Stimulated activated CD4-positive, alpha-beta T cell treated with anti-CD3 and anti-CD28 coated beads, Interleukin-4, amount 100 ng/mL, for 24 hours (primary cell): ENCODE measurements at regions not wholly inside any gene's neighbourhood (a gene's known extent, or its start where the extent isn't known, plus 50 kb on each side); places are given as distances from the start of the nearest gene placed in this dataset.
"Not testable (repeated sequence)": the region's sequence is repeated elsewhere in the genome, so short reads cannot be mapped to it uniquely, and the experiment has no call there.

ENCODE experiments used
- DNase-seq: peaks from one replicate; pipeline ENCODE4 v3.0.0-alpha.2; 2020

DNA sequence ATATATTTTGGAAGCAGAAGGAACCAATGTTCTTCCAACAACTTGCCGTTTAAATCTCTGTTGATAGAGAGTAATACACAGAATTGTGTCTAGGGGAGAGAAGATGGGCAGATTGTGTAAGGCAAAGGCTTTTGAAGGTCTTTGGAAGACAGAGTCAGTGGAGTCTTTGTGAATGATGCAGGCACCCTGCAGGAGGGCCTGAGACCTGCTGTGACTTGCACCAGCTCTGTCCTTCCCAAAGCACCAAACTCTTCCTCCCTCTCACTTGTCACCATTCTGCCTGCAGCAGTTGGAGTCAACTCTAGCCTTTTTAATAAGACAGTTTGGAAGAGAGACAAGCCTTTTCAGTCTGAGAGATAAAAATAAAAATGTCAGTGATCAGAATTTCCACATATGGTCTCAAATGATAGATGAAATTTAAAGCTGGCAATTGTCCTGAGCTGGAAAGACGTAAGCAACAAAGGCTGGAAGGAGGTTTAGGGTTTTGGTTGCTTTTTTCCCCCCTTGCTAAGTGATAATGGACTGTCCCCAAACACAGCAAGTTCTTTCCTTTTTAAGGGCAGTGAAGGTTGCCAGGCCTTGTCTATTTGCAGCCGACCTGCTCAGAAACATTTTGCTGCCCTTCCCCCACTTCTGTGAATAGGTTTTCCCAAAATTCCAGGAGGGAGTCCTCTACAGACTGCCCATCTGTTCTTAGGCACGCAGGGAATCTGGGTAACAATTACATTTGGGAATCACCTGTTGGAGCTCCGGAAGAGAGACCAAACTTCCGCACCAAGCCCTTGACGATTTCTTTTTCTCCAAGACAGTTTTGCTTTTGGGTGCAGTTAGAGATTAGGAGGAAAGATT is 103.0 kb upstream of the NTF3 start:
- DNase-seq, result no peak

DNA sequence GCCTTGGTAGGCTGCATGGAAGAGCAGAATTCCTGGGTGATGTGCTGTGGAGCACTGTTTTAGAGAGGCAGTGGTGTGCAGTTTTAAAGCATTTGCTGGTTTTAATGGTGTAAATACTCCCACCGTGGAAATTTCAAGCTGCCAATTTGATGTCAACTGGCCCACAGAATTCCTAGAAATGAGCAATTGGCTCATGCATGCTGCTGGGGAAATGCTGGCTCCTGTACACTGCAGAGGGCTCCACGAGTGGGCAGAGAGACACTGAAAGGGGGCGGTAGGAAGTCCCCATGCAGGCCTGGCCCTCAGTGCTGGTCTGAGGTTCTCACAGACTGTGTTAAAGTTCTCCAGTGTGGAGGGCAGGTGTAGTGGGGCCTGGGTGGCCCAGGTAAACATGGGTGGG is 99.4 kb upstream of the NTF3 start:
- DNase-seq, result no peak

DNA sequence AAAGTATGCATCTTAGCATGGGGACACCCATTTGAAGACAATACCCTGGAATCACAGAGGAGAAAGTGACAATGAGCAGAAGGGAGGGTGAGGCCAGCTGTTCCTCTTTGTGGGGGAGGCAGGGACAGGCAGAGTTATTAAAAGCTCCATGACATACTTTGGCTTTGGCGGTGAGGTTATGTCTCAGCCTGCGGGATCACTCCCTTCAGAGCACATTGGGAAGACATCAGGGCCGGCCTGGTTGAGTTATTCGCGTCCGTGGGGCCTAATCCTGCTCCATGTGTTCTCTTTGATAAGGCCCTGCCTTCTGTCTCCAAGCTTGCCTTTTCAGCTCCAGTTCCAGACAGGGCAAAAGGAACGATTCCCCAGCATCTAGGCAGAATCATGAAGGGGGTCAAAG is 98.8 kb upstream of the NTF3 start:
- DNase-seq, result no peak

DNA sequence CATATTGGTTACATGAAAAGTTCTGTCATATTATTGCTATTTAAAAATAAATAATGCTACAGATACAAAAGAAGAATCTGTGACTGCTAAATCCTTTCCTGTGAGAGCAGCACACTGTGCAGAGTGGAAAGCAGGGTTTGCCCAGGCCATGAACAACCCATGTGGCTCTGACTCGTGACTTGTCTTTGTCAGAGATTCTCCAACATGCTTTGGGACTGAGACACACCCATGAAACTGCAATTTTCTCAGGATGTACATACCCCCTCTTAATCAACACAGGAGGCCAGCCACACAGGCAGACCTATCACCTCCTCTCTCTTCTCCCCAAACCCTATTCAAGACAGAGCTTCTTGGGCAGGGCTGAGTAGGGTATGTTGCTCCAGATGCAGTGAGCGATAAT is 96.8 kb upstream of the NTF3 start:
- no peak for DNase-seq

DNA sequence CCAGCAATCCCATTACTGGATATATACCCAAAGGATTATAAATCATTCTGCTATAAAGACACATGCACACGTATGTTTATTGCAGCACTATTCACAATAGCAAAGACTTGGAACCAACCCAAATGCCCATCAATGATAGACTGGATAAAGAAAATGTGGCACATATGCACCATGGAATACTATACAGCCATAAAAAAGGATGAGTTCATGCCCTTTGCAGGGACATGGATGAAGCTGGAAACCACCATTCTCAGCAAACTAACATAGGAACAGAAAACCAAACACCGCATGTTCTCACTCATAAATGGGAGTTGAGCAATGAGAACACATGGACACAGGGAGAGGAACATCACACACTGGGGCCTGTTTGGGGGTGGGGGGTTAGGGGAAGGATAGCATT is 90.8 kb upstream of the NTF3 start:
- DNase-seq, result not testable (repeated sequence)

DNA sequence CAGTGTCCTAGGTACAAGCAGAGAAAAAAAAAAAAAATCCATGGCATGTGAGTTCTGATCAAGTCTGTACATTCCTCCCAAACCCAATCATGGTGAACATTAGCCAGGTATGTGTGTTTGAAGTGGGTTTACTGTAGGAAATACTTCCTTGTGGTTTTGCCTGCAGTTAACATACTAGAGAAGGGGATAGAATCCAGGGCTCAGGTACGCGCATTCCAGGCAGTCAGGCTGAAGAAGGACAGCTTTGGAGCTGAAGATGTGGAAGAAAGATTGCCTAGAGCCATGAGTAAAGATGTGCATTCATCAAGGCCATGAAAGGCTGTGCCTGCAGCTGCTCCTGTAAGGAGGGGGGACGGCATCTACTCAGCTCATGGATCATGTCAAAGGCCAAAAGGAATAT is 88.2 kb upstream of the NTF3 start:
- no peak for DNase-seq

DNA sequence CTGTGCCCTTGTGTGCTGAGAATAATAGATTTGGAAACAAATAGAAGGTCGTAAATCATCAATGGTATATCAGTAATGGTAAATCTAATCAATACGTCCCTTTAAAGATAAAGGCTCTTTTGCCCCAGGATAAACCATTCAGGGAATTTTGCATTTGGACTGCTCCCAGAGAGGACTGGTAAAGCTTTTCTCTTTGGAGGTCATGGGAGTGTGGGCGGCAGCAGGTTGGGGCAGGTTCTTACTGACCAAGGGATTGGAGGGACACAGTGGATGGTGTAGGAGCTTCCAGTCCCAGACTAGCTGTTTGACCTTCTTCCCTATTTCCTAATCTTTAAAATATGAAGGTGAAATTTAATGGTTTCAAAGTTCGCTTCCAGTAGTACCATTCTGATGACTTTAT is 87.8 kb upstream of the NTF3 start:
- DNase-seq, result no peak

DNA sequence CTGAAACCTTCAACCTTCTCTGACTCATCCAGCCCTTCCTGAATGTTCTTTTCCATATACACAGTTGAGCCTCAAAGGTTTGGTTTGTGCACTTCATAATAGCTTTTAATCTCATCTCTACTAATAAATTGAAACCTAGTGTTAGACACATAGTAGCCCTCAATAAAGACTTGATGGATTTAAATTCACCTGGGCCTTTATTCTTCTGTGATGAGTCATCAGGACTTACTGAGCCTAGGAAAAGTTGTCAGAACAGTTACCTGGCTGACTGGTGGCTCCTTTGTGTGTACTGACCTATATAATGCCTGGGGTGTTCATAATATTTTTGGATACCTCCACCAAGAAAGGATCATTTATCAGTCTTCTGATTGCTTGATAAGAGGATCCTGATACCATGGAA is 86.4 kb upstream of the NTF3 start:
- DNase-seq, result no peak

DNA sequence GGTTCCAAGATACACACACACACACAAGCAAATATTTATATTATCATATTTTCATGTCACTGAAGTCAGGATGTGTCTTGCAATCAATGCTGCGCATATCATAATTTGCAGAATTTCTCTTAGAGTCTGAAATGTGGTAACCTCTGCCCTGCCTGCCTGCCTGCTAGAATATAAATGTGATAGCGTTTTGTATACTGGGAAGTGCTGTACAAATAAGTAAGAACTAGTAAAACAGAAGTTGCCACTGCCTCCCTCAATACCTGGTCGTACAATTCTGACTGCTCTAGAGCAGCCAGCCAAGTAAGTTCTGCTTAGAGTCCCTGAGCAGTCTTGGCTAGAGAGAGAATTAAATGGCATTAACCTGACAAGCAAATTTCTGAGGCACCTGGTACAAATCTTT is 83.9 kb upstream of the NTF3 start:
- DNase-seq, result no peak

DNA sequence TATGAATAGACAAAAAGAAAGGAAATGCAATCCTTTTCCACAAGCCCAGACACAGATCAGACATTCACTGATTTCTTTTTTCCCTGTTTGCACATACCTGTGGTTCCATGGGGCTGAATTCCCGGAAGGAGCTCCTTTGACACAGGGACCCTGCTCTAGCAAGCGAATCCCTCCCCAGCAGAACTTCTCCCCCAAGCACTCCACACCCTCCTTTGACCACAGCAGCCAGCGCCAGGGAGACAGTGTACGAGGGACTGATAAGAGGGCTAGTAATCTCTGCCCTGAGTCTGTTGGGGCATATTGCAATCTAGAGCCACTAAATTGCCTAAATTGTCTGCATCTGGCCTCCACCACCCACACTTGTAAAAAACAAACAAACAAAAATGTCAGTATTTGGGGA is 83.4 kb upstream of the NTF3 start:
- DNase-seq, result no peak

DNA sequence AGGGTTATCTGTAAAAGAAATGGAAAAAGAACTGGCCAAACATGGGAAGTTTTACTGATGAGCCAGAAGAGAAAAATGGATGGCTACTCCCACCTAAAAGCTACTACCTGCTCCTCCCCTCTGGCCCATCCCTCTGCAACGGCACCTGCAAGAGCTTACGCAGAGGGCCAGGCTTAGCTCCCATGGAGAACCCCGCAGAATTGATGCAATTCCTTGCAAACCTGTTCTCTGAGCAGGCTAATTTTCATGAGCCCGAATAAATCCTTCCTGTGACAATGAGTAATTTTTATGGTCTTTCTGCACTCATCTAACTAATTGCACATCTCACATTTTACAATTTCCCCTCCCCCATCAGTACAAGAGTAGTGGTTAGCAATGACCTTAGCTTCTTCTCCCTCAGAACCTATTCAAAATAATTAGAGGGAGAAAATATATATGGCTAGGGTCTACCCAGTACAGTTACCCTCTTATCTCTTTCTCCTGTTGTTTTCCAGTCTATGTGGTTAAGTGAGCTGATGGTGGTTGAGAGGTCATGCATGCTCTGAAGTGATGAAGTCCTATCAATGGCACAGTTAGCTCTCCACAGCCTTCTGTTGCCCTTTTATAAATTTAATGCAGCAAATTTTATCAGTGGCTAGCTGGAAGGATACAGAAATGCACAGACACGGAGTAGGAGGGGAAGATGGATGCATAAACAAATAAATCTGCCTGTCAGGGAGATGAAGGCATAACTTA is 67.7 kb upstream of the NTF3 start:
- DNase-seq, result no peak

DNA sequence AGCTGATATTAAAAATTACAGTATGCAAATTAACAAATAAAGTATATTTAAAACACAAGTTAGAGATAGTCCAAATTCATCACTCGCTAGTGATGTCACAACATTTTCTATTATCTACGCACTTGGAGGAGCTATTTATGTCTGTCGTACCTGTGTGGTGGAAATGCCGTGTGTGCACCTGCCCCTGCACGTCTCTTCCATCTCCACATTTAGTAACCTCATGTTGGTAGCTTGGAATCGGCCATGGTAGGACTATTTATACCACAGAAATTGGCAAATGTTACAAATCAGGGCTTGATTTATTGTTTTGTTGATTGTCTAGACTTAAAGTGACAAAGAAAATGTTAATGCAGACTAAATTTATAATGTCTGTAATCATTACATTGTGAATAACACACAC is 62.6 kb upstream of the NTF3 start:
- no peak for DNase-seq

DNA sequence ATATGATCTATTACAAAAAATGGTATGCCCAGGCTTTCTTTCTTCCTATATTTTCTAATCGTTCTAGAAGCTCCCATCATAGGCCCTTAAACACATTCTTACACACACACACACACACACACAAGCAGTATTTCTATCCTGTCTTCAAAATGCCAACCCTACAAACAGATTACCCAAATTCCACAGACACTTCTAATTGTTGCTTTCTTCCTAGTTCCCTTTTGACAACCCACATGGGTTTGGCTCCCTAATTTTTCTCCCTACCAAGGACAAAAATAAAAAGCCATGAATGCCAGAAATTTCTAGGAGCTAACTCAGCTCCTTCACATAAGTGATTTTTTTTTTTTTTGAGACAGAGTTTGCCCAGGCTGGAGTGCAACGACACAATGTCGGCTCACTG is 60.3 kb upstream of the NTF3 start:
- DNase-seq, result no peak

DNA sequence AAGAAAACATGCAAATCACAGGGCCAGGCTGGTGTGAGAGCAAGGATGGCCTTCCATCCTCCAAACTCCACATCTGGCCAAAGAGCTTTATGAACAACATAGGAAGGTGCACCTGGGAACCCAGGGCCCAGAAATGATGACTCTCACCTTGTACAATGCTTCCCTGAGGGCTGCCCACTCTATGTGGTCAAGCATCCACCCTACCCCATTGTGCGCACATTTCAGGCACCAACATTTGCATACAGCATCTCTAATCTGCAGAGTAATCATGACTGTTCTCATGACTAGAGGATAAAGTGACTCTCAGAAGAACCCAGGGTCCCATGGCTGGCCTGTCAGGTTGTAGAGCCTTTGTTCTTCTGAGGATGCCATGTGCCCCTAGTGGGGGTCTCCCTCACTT is 57.2 kb upstream of the NTF3 start:
- no peak for DNase-seq

DNA sequence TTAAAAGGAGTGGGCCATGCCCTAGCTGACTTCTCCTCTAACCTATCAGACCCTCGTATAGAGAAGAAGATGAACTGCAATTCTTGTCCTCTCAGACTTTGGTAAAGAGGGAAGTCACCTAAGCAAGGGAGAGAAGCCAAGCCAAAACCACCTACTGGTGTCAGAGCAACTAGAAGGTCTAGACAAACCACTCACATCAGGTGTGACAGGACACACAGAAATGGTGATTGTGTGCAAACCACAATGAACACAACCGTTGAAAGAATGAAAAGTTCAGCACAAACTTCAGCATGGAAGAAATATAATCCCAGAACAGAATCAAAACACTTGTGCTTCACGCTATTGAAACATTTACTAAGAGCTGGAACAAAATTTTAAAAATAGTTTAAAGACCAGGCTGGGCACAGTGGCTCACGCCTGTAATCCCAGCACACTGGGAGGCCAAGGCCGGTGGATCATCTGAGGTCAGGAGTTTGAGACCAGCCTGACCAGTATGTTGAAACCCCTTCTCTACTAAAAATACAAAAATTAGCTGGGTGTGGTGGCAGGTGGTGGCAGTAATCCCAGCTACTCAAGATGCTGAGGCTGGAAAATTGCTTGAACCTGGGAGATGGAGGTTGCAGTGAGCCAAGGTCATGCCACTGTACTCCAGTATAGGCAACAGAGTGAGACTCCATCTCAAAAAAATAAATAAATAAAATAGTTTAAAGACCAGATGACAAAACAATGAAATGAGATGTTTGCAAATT is 56.2 kb upstream of the NTF3 start:
- DNase-seq, result no peak

DNA sequence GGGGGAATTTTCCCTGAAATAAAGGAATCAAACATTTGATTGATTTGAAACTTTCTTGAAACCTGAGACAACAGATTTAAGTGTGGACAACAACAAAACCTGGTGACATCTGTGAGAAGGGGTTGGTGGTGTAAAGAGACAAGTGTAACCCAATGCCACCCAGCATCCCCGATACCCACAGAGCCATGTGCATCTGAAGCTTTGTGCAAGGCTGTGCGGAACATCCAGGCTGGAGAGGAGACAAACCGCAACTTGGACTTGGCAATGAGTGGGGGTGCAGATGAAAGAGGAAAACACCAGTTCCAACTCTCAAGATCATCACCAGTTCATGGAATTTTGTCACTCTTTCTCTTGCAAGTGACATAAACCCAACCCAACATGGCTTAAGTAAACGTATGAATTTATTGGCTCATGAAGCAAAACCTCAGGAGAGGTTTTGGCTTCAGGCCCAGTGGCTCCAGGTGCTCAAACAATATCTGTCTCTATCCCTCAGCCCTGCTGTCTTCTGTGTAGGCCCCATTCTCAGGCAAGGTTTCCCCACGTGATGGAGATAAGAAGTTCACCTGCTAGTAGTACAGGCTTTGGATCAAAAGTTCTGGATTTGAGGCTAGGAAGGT is 55.2 kb upstream of the NTF3 start:
- no peak for DNase-seq

DNA sequence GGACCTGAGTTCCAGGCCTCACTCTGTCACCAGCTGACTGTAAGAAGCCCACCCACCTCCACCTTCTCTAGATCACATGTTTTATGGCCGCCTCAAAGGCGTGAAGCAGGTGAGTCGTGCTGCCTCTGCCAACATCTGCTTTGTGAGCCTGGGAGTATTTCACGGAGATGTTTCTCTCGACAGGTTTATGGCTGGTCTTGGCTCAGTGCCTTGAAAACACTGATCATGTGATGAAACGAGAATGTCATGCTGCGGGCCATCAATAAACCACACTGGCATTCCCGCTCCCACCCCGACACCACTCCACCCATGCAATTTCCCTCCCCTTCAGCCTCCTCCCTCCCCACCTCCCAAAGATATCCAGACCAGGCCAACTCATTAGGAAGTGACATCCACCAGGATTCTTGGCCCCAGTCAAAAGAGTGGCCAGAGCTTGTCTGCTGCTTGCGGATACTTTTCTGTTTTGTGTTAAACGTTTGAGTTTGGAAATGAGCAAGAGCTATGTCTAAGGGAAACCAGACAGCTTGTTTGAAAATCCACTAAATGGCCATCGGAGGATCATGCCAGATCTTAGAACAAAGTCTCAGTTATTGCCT is 53.8 kb upstream of the NTF3 start:
- DNase-seq, result no peak

DNA sequence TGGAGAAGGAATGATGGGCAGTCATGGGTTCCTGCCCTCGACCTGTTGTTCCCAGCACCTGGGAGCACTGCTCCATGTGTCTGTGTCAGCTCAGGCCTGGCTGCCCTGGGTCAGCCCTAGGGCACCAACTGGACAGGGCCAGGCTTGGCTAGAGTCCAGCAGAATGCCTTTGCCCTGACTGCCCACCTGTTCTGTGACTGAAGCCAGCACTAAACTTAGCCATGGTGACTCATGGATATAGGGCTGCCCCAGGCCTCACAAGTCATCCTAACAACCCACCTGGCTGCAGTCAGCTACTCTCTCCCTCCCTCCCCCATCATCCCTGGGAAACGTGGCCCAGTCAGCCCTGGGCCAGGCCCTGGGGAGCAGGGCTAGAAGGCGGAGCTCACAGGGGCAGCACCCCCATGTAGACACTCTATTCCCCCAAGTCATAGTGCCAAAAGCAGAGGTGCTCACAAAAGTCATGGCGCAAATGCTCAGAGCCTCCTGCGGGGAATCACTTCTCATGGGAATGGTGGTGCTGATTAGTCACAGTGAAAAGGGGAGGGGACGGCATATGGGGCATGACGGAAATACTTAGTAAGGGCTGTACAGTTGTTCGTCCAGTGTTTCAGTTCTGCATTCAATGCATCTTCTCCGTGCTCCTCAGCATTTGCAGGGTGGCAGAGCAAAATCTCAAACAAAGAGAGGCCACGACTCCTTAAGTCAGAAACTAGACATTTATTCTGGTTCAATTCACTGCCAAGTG is 52.0 kb upstream of the NTF3 start:
- no peak for DNase-seq
